Esophagus muscularis mucosa (tissue), 4 donors: ENCODE measurements at regions not wholly inside any gene's neighbourhood (a gene's known extent, or its start where the extent isn't known, plus 50 kb on each side); places are given as distances from the start of the nearest gene placed in this dataset.

ENCODE experiments used
- DNase-seq: peaks from one replicate; pipeline ENCODE4 v3.0.0-alpha.2; 2017; ENCODE audit errors: extremely low spot score
- H3K27ac ChIP-seq, 4 donors: fragments of 200-600 bp; sonication (generic); replicated peaks in 1 of 4; 1 replicate in 3 of 4; 2 replicates in 1 of 4; pipeline ENCODE4 v1.5.1; 2016 to 2019; ENCODE audit warnings: mild to moderate bottlenecking in 1 of 4
- H3K27me3 ChIP-seq, 4 donors: fragments of 200-600 bp; sonication (generic); one replicate each; pipeline versions ENCODE4 v1.5.1 to v1.6.0; 2016 to 2019
- H3K36me3 ChIP-seq, 4 donors: fragments of 200-600 bp; sonication (generic); one replicate each; pipeline ENCODE4 v1.5.1; 2016 to 2019
- H3K4me1 ChIP-seq, 4 donors: fragments of 200-600 bp; sonication (generic); one replicate each; pipeline ENCODE4 v1.5.1; 2016 to 2019
- H3K4me3 ChIP-seq, 4 donors: fragments of 200-600 bp; sonication (generic); 1 replicate in 2 of 4; 2 replicates in 2 of 4; pipeline ENCODE4 v1.5.1; 2016 to 2019; ENCODE audit warnings: mild to moderate bottlenecking in 4 of 4, moderate library complexity in 1 of 4
- H3K9me3 ChIP-seq, 4 donors: fragments of 200-600 bp; sonication (generic); 1 replicate in 3 of 4; 2 replicates in 1 of 4; pipeline ENCODE4 v1.5.1; 2016 to 2019
- CTCF ChIP-seq, 3 experiments: fragments of 200-600 bp in 2 of 3; fragments of 450-650 bp in 1 of 3; sonication (generic) in 2 of 3; IDR thresholded peaks; one replicate each; pipeline ENCODE4 v1.5.1; 2017 to 2019; ENCODE audit warnings: antibody characterized with exemption in 3 of 3, mild to moderate bottlenecking in 2 of 3, moderate library complexity in 1 of 3
- EP300 ChIP-seq: sonication (generic); formaldehyde crosslinking; IDR thresholded peaks from one replicate; pipeline ENCODE4 v1.6.1; 2017; ENCODE audit warnings: antibody characterized with exemption
- POLR2A ChIP-seq: fragments of 450-650 bp; IDR thresholded peaks from one replicate; pipeline ENCODE4 v1.6.1; 2017; ENCODE audit warnings: antibody characterized with exemption, moderate library complexity, mild to moderate bottlenecking, low read depth
- POLR2AphosphoS5 ChIP-seq, 2 donors: sonication (generic); formaldehyde crosslinking; IDR thresholded peaks; one replicate each; pipeline ENCODE4 v1.6.1; 2017; ENCODE audit warnings: antibody characterized with exemption in 2 of 2
- WGBS: methylation state at CpG from one replicate; pipeline ENCODE4 v1.1.5; 2018; 5-methylcytosine and 5-hydroxymethylcytosine counted together
- intact Hi-C: fragments of 100-400 bp; cut with DNase I; formaldehyde crosslinking; loops from one replicate; pipeline ENCODE4 v1.15.1; 2023

- 92% methylated on average over 1 of the region's 1 CpG for WGBS
- no peak overlapping the region for H3K4me3 ChIP-seq
- H3K27ac ChIP-seq: no peak overlapping the region
- H3K9me3 ChIP-seq: peaks cover 0 to 12% (median 2%) of the 10 kb centered on the region in 4 donors
- no peaks in the 10 kb centered on the region for H3K36me3 ChIP-seq
- no peak for DNase-seq
- H3K27me3 ChIP-seq: peaks cover 0 to 4% (median 0%) of the 10 kb centered on the region in 4 donors
- TF ChIP-seq CTCF (IDR thresholded peaks at IDR 0.05) (no peak), POLR2AphosphoS5 (IDR thresholded peaks at IDR 0.05) (no peak), EP300 (no peak), POLR2A (no peak)
- intact Hi-C loops: no loop called here
- no peaks in the 10 kb centered on the region for H3K4me1 ChIP-seq
These were observed 86.5 kb upstream of the GNAZ start for GRCh38 chr22:22983816-22984215.

GRCh38 chr22:22984967-22985366 lies 85.4 kb upstream of the GNAZ start:
- intact Hi-C loops: no loop called here
- H3K4me3 ChIP-seq: no peak overlapping the region
- H3K27me3 ChIP-seq: peaks cover 0 to 4% (median 0%) of the 10 kb centered on the region in 4 donors
- no peaks in the 10 kb centered on the region for H3K4me1 ChIP-seq
- TF ChIP-seq POLR2AphosphoS5 (IDR thresholded peaks at IDR 0.05): no peak
- TF ChIP-seq EP300: no peak
- no peak for TF ChIP-seq POLR2A
- TF ChIP-seq CTCF (IDR thresholded peaks at IDR 0.05): no peak
- H3K36me3 ChIP-seq: no peaks in the 10 kb centered on the region
- no peak overlapping the region for H3K27ac ChIP-seq
- H3K9me3 ChIP-seq: peaks cover 0 to 7% (median under 1%) of the 10 kb centered on the region in 4 donors
- DNase-seq: no peak
- 88% methylated on average over 2 of the region's 2 CpGs for WGBS

- WGBS: 78% methylated on average over 2 of the region's 2 CpGs
These were observed 84.3 kb upstream of the GNAZ start for GRCh38 chr22:22986008-22986407.

GRCh38 chr22:22986640-22987039 lies 83.7 kb upstream of the GNAZ start:
- H3K9me3 ChIP-seq: no peaks in the 10 kb centered on the region
- H3K4me1 ChIP-seq: peaks cover 0 to 6% (median 0%) of the 10 kb centered on the region in 4 donors
- peaks cover 0 to 4% (median 0%) of the 10 kb centered on the region in 4 donors for H3K27me3 ChIP-seq
- no peak overlapping the region for H3K4me3 ChIP-seq
- 92% methylated on average over 3 of the region's 3 CpGs for WGBS
- DNase-seq: no peak
- TF ChIP-seq POLR2A (no peak), EP300 (no peak), CTCF (IDR thresholded peaks at IDR 0.05) (no peak), POLR2AphosphoS5 (IDR thresholded peaks at IDR 0.05) (no peak)
- intact Hi-C loops: no loop called here
- no peak overlapping the region for H3K27ac ChIP-seq
- H3K36me3 ChIP-seq: no peaks in the 10 kb centered on the region

More at GRCh38 chr22:22986008-22986407, 84.3 kb upstream of the GNAZ start:
- TF ChIP-seq EP300 (no peak), POLR2AphosphoS5 (IDR thresholded peaks at IDR 0.05) (no peak), CTCF (IDR thresholded peaks at IDR 0.05) (no peak), POLR2A (no peak)
- intact Hi-C loops: no loop called here
- Histone ChIP-seq H3K27me3 (peaks cover 0 to 4% (median 0%) of the 10 kb centered on the region in 4 donors), H3K36me3 (no peaks in the 10 kb centered on the region), H3K9me3 (no peaks in the 10 kb centered on the region), H3K27ac (no peak overlapping the region), H3K4me1 (peaks cover 0 to 5% (median 0%) of the 10 kb centered on the region in 4 donors), H3K4me3 (no peak overlapping the region)
- no peak for DNase-seq

- 73% methylated on average over 3 of the region's 3 CpGs for WGBS
- no peak for TF ChIP-seq POLR2A
- TF ChIP-seq POLR2AphosphoS5 (IDR thresholded peaks at IDR 0.05): no peak
- no peak overlapping the region for H3K4me3 ChIP-seq
- no peaks in the 10 kb centered on the region for H3K9me3 ChIP-seq
- intact Hi-C loops: no loop called here
- peaks cover 0 to 4% (median 0%) of the 10 kb centered on the region in 4 donors for H3K27me3 ChIP-seq
- H3K27ac ChIP-seq: no peak overlapping the region
- no peak for DNase-seq
- no peaks in the 10 kb centered on the region for H3K36me3 ChIP-seq
- H3K4me1 ChIP-seq: peaks cover 0 to 6% (median 0%) of the 10 kb centered on the region in 4 donors
These were observed 82.2 kb upstream of the GNAZ start for GRCh38 chr22:22988150-22988549.
